Tibial artery (tissue), 4 donors: ENCODE measurements at regions not wholly inside any gene's neighbourhood (a gene's known extent, or its start where the extent isn't known, plus 50 kb on each side); places are given as distances from the start of the nearest gene placed in this dataset.

Experiments
- DNase-seq, 2 donors: peaks; one replicate each; pipeline ENCODE4 v3.0.0-alpha.2; 2019
- H3K27ac ChIP-seq, 2 donors: fragments of 200-600 bp; sonication (generic) in 1 of 2; 1 replicate in 1 of 2; 2 replicates in 1 of 2; pipeline ENCODE4 v1.5.1; 2018 to 2019; ENCODE audit warnings: mild to moderate bottlenecking in 1 of 2
- H3K27me3 ChIP-seq, 2 donors: fragments of 200-600 bp; sonication (generic) in 1 of 2; one replicate each; pipeline versions ENCODE4 v1.5.1 to v1.6.0; 2016 to 2019
- H3K36me3 ChIP-seq, 3 donors: fragments of 200-600 bp; sonication (generic) in 2 of 3; one replicate each; pipeline ENCODE4 v1.5.1; 2016 to 2019; ENCODE audit warnings: mild to moderate bottlenecking in 2 of 3
- H3K4me1 ChIP-seq, 4 donors: fragments of 200-600 bp; sonication (generic) in 2 of 4; 1 replicate in 3 of 4; 2 replicates in 1 of 4; pipeline ENCODE4 v1.5.1; 2016 to 2019
- H3K4me3 ChIP-seq, 2 donors: fragments of 200-600 bp; sonication (generic) in 1 of 2; 1 replicate in 1 of 2; 2 replicates in 1 of 2; pipeline ENCODE4 v1.5.1; 2018 to 2019; ENCODE audit warnings: mild to moderate bottlenecking in 2 of 2
- H3K9me3 ChIP-seq, 3 donors: fragments of 200-600 bp; sonication (generic) in 1 of 3; one replicate each; pipeline ENCODE4 v1.5.1; 2016 to 2019
- intact Hi-C: fragments of 100-400 bp; cut with DNase I; formaldehyde crosslinking; loops from one replicate; pipeline ENCODE4 v1.15.0; 2023; ENCODE audit warnings: low total_unique reads
- TF ChIP-seq, protein P1 (sequence below), 2 experiments: fragments of 200-600 bp in 1 of 2; fragments of 450-650 bp in 1 of 2; IDR thresholded peaks; one replicate each; pipeline ENCODE4 v1.5.1; 2017 to 2019; ENCODE audit warnings: antibody characterized with exemption in 2 of 2, mild to moderate bottlenecking in 1 of 2, moderate library complexity in 1 of 2

DNA sequence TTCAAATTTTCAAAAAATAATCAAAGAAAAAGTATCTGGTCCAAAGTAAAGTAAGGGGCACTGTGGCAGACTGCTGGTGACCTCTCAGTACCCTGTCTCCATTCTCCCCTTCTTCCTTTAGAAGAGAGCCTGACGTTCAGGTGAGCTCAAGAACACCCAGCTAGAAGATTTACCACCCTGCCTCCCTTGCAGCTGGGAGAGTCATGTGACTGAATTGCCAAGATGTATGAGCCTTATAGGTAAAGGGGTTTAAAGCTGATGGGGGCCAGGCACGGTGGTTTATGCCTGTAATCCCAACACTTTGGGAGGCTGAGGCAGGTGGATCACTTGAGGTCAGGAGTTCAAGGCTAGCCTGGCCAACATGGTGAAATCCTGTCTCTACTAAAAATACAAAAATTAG lies 86.3 kb upstream of the NANOS1 start:
- Histone ChIP-seq H3K4me1 (no peaks in the 10 kb centered on the region), H3K27me3 (no peaks in the 10 kb centered on the region), H3K27ac (no peak overlapping the region), H3K36me3 (no peaks in the 10 kb centered on the region), H3K9me3 (no peaks in the 10 kb centered on the region), H3K4me3 (no peak overlapping the region)
- TF ChIP-seq, protein P1, sequence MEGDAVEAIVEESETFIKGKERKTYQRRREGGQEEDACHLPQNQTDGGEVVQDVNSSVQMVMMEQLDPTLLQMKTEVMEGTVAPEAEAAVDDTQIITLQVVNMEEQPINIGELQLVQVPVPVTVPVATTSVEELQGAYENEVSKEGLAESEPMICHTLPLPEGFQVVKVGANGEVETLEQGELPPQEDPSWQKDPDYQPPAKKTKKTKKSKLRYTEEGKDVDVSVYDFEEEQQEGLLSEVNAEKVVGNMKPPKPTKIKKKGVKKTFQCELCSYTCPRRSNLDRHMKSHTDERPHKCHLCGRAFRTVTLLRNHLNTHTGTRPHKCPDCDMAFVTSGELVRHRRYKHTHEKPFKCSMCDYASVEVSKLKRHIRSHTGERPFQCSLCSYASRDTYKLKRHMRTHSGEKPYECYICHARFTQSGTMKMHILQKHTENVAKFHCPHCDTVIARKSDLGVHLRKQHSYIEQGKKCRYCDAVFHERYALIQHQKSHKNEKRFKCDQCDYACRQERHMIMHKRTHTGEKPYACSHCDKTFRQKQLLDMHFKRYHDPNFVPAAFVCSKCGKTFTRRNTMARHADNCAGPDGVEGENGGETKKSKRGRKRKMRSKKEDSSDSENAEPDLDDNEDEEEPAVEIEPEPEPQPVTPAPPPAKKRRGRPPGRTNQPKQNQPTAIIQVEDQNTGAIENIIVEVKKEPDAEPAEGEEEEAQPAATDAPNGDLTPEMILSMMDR (IDR thresholded peaks at IDR 0.05), result no peak
- DNase-seq, result peak in 1 of 2 donors; percentile 10
- intact Hi-C loops, result no loop called here

DNA sequence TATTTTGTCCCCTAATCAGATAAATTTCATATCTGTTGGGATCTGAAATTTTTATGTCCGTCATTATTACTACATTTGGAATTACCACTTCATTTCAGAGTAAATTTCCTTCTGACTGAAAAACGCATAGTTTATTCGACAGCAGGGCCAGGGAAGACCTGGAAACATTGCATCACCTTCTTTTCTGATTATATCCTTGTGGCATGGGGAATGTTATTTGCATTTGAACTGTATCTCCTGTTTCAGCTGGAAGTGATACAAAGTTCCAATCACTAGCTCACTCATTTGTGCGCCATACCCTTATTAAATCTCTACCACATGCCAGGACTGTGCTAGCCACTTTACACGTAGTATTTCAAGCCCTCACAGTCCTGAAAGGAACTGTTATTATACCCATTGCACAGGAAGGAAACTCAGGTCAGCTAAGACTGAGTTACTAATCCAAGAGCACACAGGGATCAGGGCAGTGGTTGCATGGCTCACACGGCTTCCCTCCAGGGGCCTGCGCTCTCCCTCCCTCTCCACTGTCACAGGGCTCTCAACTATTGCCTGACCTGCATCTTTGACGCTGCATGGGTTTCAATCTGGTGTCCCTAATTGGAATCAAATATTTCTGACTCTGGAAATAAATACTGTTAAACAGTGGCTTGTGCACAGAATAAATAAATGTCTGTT lies 84.4 kb upstream of the NANOS1 start:
- H3K9me3 ChIP-seq, result no peaks in the 10 kb centered on the region
- TF ChIP-seq, protein P1 (IDR thresholded peaks at IDR 0.05), result no peak
- H3K36me3 ChIP-seq, result no peaks in the 10 kb centered on the region
- no peak for DNase-seq
- no peaks in the 10 kb centered on the region for H3K4me1 ChIP-seq
- H3K4me3 ChIP-seq, result no peak overlapping the region
- no peaks in the 10 kb centered on the region for H3K27me3 ChIP-seq
- no peak overlapping the region for H3K27ac ChIP-seq
- intact Hi-C loops, result no loop called here

DNA sequence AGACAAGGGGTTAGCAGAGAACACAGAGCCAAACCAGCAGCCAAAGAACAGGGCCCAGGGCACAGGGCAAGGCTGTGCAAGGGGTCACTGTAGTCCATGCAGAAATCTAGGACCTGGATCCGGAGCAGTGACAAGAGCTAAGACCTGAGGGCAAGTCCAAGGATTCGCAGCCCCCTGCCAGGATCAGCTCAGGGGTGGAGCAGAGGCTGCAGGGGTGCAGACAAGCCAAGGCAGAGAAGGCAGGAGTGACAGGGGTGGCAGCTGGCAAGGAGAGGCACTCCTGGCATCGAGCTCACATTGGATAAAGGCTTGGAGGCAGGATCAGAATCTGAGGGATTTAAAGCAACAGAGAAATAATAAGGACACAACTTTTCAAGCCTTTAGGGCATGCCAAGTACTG lies 80.7 kb upstream of the NANOS1 start:
- DNase-seq, result peak in 1 of 2 donors; percentile 37
- Histone ChIP-seq H3K9me3 (no peaks in the 10 kb centered on the region), H3K27ac (no peak overlapping the region), H3K36me3 (no peaks in the 10 kb centered on the region), H3K4me3 (no peak overlapping the region), H3K4me1 (no peaks in the 10 kb centered on the region), H3K27me3 (no peaks in the 10 kb centered on the region)
- intact Hi-C loops, result no loop called here
- TF ChIP-seq, protein P1 (IDR thresholded peaks at IDR 0.05), result no peak

DNA sequence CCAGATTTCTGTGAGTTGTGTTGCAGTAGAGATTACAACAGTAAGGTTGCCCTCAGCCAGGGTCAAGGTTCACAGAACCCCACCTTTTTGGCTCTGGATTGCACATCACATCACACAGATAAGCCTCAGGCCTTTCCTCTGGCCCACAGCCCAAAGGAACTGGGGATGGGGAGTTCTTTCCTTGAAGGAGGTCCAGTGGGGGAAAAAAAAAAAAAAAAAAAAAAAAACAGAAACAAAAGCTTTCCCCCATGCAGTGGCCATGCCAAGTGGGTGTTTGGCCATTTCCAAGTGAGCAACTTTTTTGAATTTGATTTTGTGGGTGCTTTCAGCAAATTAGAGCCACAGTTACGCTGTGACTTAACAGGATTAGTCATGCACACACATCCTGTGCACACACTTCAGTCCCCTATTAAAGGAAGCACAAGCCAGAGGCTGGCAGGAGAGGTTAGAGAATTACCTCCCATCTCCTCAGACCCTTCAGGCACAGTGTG lies 79.3 kb upstream of the NANOS1 start:
- no peak for DNase-seq
- Histone ChIP-seq H3K4me1 (peaks cover 0 to under 1% (median 0%) of the 10 kb centered on the region in 4 donors), H3K27ac (no peak overlapping the region), H3K4me3 (no peak overlapping the region), H3K36me3 (no peaks in the 10 kb centered on the region), H3K9me3 (no peaks in the 10 kb centered on the region), H3K27me3 (no peaks in the 10 kb centered on the region)
- intact Hi-C loops, result no loop called here
- TF ChIP-seq, protein P1 (IDR thresholded peaks at IDR 0.05), result no peak

DNA sequence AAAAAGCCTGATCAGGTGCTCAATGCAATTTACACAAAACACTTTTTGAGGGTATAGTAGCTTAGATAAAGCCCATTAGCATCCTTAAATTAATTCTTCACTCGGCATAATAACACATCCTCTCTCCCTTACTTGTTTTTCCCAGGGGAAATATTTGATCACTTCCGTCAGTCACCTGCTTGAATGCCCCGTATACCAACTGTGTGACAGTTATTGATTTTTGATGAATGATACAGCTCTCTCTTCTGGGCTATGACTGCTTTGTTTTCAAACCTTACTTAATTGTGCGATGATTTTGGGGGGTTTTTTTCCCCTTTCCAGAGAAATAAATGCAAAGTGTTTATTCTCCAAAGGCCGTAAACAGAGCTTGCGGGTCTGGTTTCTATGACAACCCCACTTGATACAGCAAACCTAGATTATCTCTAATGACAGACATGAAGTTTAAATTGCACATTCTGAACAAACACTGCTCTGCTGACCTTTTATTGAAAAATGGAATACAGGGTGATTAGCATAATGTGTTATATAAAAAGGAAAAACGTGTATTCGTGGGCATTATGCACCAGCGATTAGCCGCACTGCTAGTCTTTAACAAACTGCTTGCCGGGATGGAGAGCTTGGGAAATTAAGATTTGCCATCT lies 78.4 kb upstream of the NANOS1 start:
- H3K36me3 ChIP-seq, result no peaks in the 10 kb centered on the region
- no peak for DNase-seq
- H3K4me3 ChIP-seq, result no peak overlapping the region
- intact Hi-C loops, result no loop called here
- peaks cover 0 to 10% (median 1%) of the 10 kb centered on the region in 4 donors for H3K4me1 ChIP-seq
- no peaks in the 10 kb centered on the region for H3K9me3 ChIP-seq
- TF ChIP-seq, protein P1 (IDR thresholded peaks at IDR 0.05), result no peak
- H3K27ac ChIP-seq, result no peak overlapping the region
- H3K27me3 ChIP-seq, result no peaks in the 10 kb centered on the region
